ENCODE measurements at regions not wholly inside any gene's neighbourhood (a gene's known extent, or its start where the extent isn't known, plus 50 kb on each side); places are given as distances from the start of the nearest gene placed in this dataset.

- H3K4me1 ChIP-seq (replicated peaks in 1 of 4; ENCODE audit: control insufficient read depth in 3 of 4, insufficient read depth in 4 of 4, low read length in 3 of 4), result no peaks in the 10 kb centered on the region; a peak in 1 of 7 replicates
- no peak for DNase-seq (ENCODE audit: low read depth in 1 of 2, low spot score in 2 of 2)
- H3K56ac ChIP-seq (replicated peaks; ENCODE audit: insufficient read length, low read depth, low read length), result no peak overlapping the region
- no peak for TF ChIP-seq CEBPB (IDR thresholded peaks at IDR 0.05; ENCODE audit: low read depth, low read length)
- TF ChIP-seq RXRA (IDR thresholded peaks at IDR 0.05; ENCODE audit: insufficient read depth, low read depth, low read length), result no peak
- TF ChIP-seq EZH2 (IDR thresholded peaks at IDR 0.05; ENCODE audit: low read depth, low read length, severe bottlenecking), result no peak
- no peak for TF ChIP-seq POLR2AphosphoS5 (IDR thresholded peaks at IDR 0.05; ENCODE audit: low read depth, low read length)
- TF ChIP-seq CBX5 (IDR thresholded peaks at IDR 0.05; ENCODE audit: low read depth, low read length), result no peak
- TF ChIP-seq SIRT6 (IDR thresholded peaks at IDR 0.05; ENCODE audit: low read length), result no peak
- TF ChIP-seq CBX8 (IDR thresholded peaks at IDR 0.05; ENCODE audit: borderline replicate concordance, low read depth, low read length), result no peak
- TF ChIP-seq RFX5 (IDR thresholded peaks at IDR 0.05; ENCODE audit: borderline replicate concordance, low read depth, low read length), result no peak
- no peak for TF ChIP-seq POLR2A (IDR thresholded peaks at IDR 0.05; ENCODE audit: control extremely low read depth in 1 of 2, low read depth in 2 of 2, low read length in 2 of 2)
- TF ChIP-seq ATF3 (IDR thresholded peaks at IDR 0.05; ENCODE audit: insufficient read depth, low read depth, low read length), result no peak
- POLR2A ChIA-PET (ENCODE audit: partially characterized antibody), result interaction anchor here (1.0 to 2.3 kb wide), 3 partner anchors 8 to 15 kb away, joined by 4 to 12 read pairs (median 5); no protein-coding TSS in a partner anchor
- H4K5ac ChIP-seq (ENCODE audit: insufficient read length, low read depth, low read length), result no peak overlapping the region
- no peak overlapping the region for H3K18ac ChIP-seq (ENCODE audit: extremely low read depth, low read length)
- no peak overlapping the region for H2BK5ac ChIP-seq (ENCODE audit: low read depth, low read length)
- CTCF ChIA-PET (ENCODE audit: partially characterized antibody), result interaction anchor here (0.8 to 1.6 kb wide), 6 partner anchors 11 to 201 kb away, joined by 3 to 4 read pairs (median 3); no protein-coding TSS in a partner anchor
- WGBS, 2 experiments (ENCODE audit: extremely low coverage in 1 of 2, insufficient coverage in 1 of 2, insufficient read length in 1 of 2, insufficient replicate concordance in 2 of 2, low coverage in 1 of 2, low lambda C conversion rate in 2 of 2, missing lambda C conversion rate in 1 of 2), result 83% methylated on average over 6 of the region's 6 CpGs; no CpG with 5 or more reads in 1 of the 2 experiments
- H3K9me3 ChIP-seq (ENCODE audit: insufficient read depth in 2 of 2, low read depth in 1 of 2, low read length in 1 of 2), result peaks cover 0 to 3% of the 10 kb centered on the region in 2 experiments; a peak in 1 of 4 replicates
- no peak overlapping the region for H2AK5ac ChIP-seq (ENCODE audit: low read depth, low read length)
- H3K23me2 ChIP-seq (ENCODE audit: low read depth, low read length), result no peaks in the 10 kb centered on the region
- no peak overlapping the region for H3K27ac ChIP-seq (ENCODE audit: low read depth, low read length)
- no peak overlapping the region for H2BK15ac ChIP-seq (ENCODE audit: low read length)
- H3K14ac ChIP-seq (ENCODE audit: insufficient read length), result no peak overlapping the region
- no peak overlapping the region for H3K4me3 ChIP-seq (ENCODE audit: extremely low read depth in 1 of 4, insufficient read depth in 2 of 4, low read depth in 3 of 4, low read length in 4 of 4)
- no peak overlapping the region for H2AFZ ChIP-seq (ENCODE audit: low read length)
- H3K79me1 ChIP-seq (ENCODE audit: low read depth, low read length), result no peaks in the 10 kb centered on the region
- H3K9ac ChIP-seq (replicated peaks in 1 of 4; ENCODE audit: extremely low read depth in 1 of 4, low read depth in 3 of 4, low read length in 3 of 4), result no peak overlapping the region
- FAIRE-seq, result peak; percentile 28
- no peak overlapping the region for H3K4ac ChIP-seq (replicated peaks; ENCODE audit: insufficient read length, low read depth, low read length)
- no peak overlapping the region for H4K91ac ChIP-seq (replicated peaks; ENCODE audit: insufficient read length, low read length)
- H4K8ac ChIP-seq (ENCODE audit: extremely low read depth, insufficient read depth, low read length), result no peak overlapping the region
- H3K79me2 ChIP-seq (ENCODE audit: control insufficient read depth in 1 of 2, insufficient read depth in 2 of 2, low read length in 2 of 2), result no peaks in the 10 kb centered on the region
- no peak overlapping the region for H3K4me2 ChIP-seq (ENCODE audit: insufficient read depth in 1 of 2, low read depth in 2 of 2, low read length in 2 of 2)
- no peaks in the 10 kb centered on the region for H4K20me1 ChIP-seq (replicated peaks in 1 of 2; ENCODE audit: control insufficient read depth in 1 of 2, insufficient read depth in 2 of 2, low read length in 2 of 2)
- H2BK12ac ChIP-seq (ENCODE audit: low read depth, low read length), result no peak overlapping the region; the same call in 1 of the 2 replicates
- peaks cover 0 to 6% (median 0%) of the 10 kb centered on the region in 4 experiments; a peak in 1 of 8 replicates for H3K36me3 ChIP-seq (ENCODE audit: control insufficient read depth in 2 of 4, insufficient read depth in 4 of 4, low read length in 3 of 4)
- no peak overlapping the region for H2BK120ac ChIP-seq (replicated peaks; ENCODE audit: low read depth, low read length)
- no peak overlapping the region for H3K23ac ChIP-seq (ENCODE audit: insufficient read length)
- H2BK20ac ChIP-seq (ENCODE audit: low read length), result no peak overlapping the region
- no peaks in the 10 kb centered on the region for H3K27me3 ChIP-seq (replicated peaks in 1 of 4; ENCODE audit: control insufficient read depth in 3 of 4, extremely low read depth in 1 of 4, insufficient read depth in 3 of 4, low read length in 3 of 4)
These were observed 155.4 kb upstream of the CADPS start for GRCh38 chr3:63030666-63031065.
